ENCODE measurements at regions not wholly inside any gene's neighbourhood (a gene's known extent, or its start where the extent isn't known, plus 50 kb on each side); places are given as distances from the start of the nearest gene placed in this dataset.

DNA sequence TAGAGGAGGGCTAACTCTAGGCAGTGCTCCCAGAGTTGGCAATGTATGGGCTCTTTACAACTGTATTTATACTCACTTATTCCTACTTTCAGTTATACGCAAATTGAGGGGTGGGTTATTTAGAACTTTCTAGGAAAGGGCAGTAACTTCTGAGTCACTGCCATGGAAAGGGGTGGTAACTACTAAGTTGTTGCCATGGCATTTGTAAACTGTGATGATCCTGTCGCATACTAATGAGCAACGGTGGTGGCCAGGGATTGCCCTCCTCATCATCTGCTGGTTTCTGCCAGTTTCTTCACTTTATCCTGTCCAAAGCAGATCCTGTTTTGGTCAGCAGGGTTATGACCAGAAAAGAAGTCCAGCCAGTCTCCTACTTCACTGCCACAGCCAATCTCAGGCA, 95.5 kb upstream of the PTPRT start:
- DNase-seq (ENCODE audit: low spot score) = no peak
- H3K9me3 Mint-ChIP-seq = no peaks in the 10 kb centered on the region
- peak in 1 of 2 donors; percentile 20 for ATAC-seq
- no peak overlapping the region for H3K27ac Mint-ChIP-seq
- H3K4me3 Mint-ChIP-seq = no peak overlapping the region
- H3K36me3 Mint-ChIP-seq = no peaks in the 10 kb centered on the region
- peaks cover 18 to 40% of the 10 kb centered on the region in 2 donors for H3K27me3 Mint-ChIP-seq
- no peaks in the 10 kb centered on the region for H3K4me1 Mint-ChIP-seq (ENCODE audit: low read depth in 2 of 2)

DNA sequence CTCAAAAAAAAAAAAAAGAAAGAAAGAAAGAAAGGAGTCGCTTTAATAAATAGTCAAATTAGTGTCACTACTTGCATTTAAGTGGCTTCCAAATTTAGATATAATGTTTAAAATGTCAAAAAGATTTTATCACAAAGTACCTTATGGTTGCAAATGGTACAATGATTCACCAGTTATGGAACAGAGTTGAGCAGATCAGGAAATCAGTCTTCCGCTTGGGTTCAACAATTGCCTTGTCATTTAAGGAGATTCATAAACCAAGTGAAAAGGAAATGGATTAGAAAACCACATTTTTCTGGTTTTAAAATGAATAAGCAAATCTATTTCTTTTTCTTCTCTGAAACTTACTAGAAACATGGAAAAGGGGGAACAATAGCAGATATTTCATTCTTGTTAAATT, 94.8 kb upstream of the PTPRT start:
- H3K9me3 Mint-ChIP-seq = no peaks in the 10 kb centered on the region
- no peak for ATAC-seq
- no peak overlapping the region for H3K4me3 Mint-ChIP-seq
- H3K4me1 Mint-ChIP-seq (ENCODE audit: low read depth in 2 of 2) = no peaks in the 10 kb centered on the region
- no peak overlapping the region for H3K27ac Mint-ChIP-seq
- peaks cover 16 to 40% of the 10 kb centered on the region in 2 donors for H3K27me3 Mint-ChIP-seq
- no peak for DNase-seq (ENCODE audit: low spot score)
- H3K36me3 Mint-ChIP-seq = no peaks in the 10 kb centered on the region

- Mint-ChIP-seq H3K27me3 (peaks cover 16 to 40% of the 10 kb centered on the region in 2 donors), H3K9me3 (no peaks in the 10 kb centered on the region), H3K4me1 (ENCODE audit: low read depth in 2 of 2) (no peaks in the 10 kb centered on the region), H3K27ac (no peak overlapping the region), H3K36me3 (no peaks in the 10 kb centered on the region), H3K4me3 (no peak overlapping the region)
- no peak for DNase-seq (ENCODE audit: low spot score)
- ATAC-seq = no peak
Measured at GRCh38 chr20:43283126-43283525, 93.4 kb upstream of the PTPRT start.

DNA sequence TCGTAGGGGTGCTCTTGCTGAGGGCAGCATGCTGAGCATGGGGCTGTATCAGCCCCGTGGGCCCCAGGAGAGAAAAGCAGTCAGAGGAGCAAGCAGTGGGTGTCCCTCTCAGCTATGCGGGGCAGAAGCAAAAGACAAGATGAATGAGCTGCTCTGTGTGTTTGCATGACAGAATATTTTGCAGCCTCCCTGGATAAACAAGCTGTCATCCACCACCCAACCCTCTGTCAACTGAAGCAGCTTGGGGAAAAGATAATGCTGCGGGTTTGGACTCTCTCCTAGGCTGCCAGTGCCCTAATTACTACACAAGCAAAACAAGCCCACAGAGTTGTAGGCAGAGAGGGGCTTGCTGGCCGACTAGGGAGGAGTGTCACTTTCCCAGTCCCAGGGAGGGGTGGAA, 82.3 kb upstream of the PTPRT start:
- no peaks in the 10 kb centered on the region for H3K4me1 Mint-ChIP-seq (ENCODE audit: low read depth in 2 of 2)
- peaks cover 11 to 26% of the 10 kb centered on the region in 2 donors for H3K27me3 Mint-ChIP-seq
- no peaks in the 10 kb centered on the region for H3K9me3 Mint-ChIP-seq
- no peaks in the 10 kb centered on the region for H3K36me3 Mint-ChIP-seq
- no peak overlapping the region for H3K4me3 Mint-ChIP-seq
- DNase-seq (ENCODE audit: low spot score) (no peak), ATAC-seq (peak in 1 of 2 donors; percentile 24)
- no peak overlapping the region for H3K27ac Mint-ChIP-seq

DNA sequence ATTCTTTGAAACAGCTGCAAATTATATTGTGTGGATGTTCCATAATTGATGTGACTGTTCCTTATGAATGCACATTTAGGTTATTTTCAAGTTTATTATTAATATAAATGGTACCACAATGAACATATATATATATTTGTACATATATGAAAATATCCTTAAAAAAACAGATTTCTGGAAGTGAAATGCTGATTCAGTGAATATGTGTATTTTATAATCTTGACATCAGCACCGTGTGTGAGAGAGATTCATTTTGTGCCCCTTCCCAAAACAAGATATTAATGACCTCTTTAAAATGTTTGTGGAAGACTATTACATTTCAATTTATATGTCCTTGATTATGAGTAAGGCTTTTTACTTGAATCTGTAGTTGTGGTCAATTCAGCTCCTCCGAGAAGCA, 75.7 kb upstream of the PTPRT start:
- H3K36me3 Mint-ChIP-seq = no peaks in the 10 kb centered on the region
- no peaks in the 10 kb centered on the region for H3K4me1 Mint-ChIP-seq (ENCODE audit: low read depth in 2 of 2)
- H3K27ac Mint-ChIP-seq = no peak overlapping the region
- DNase-seq (ENCODE audit: low spot score) = no peak
- no peak overlapping the region for H3K4me3 Mint-ChIP-seq
- no peak for ATAC-seq
- H3K9me3 Mint-ChIP-seq = no peaks in the 10 kb centered on the region
- H3K27me3 Mint-ChIP-seq = peaks cover 7 to 8% of the 10 kb centered on the region in 2 donors

DNA sequence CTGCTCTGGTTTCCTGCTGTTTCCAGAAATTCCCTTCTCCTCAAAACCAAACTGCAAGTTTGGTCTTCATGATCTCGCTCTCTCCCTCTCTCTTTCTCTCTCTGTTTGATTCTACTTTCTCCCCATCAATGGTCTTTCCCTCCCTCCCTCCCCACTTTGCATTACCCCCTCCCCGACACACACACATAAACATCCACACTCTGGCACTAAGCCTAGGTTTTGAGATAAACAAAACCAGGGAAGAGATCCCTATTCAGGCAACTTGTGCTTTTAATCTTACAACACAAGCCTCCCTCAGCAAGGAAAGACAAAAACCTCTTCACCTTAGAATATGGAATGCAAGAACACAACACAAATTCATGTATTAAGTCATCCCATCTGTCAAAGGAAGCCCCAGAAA, 73.5 kb upstream of the PTPRT start:
- Mint-ChIP-seq H3K4me3 (no peak overlapping the region), H3K27ac (no peak overlapping the region), H3K4me1 (ENCODE audit: low read depth in 2 of 2) (no peaks in the 10 kb centered on the region), H3K27me3 (peaks cover 7 to 8% of the 10 kb centered on the region in 2 donors), H3K9me3 (no peaks in the 10 kb centered on the region), H3K36me3 (no peaks in the 10 kb centered on the region)
- DNase-seq (ENCODE audit: low spot score) (no peak), ATAC-seq (no peak)

GRCh38 chr20:43262341-43262740, 72.6 kb upstream of the PTPRT start:
- ATAC-seq (no peak), DNase-seq (ENCODE audit: low spot score) (no peak)
- Mint-ChIP-seq H3K27me3 (peaks cover 7 to 8% of the 10 kb centered on the region in 2 donors), H3K4me1 (ENCODE audit: low read depth in 2 of 2) (no peaks in the 10 kb centered on the region), H3K9me3 (no peaks in the 10 kb centered on the region), H3K4me3 (no peak overlapping the region), H3K27ac (no peak overlapping the region), H3K36me3 (no peaks in the 10 kb centered on the region)

DNA sequence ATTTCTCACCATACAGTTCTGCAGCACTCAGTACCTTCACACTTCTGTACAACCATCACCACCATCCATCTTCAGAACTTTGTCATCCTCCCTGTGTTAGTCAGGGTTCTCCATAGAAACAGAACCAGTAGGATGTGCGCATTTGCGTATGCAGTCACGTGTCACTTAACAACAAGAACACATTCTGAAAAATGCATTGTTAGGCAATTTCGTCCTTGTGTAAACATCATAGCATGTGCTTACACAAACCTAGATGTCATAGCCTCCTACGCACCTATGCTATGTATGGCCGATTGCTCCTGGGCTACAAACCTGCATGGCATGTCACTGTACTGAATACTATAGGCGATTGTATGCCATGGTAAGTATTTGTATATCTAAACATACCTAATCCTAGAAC, 66.2 kb upstream of the PTPRT start:
- ATAC-seq (no peak), DNase-seq (ENCODE audit: low spot score) (no peak)
- no peaks in the 10 kb centered on the region for H3K36me3 Mint-ChIP-seq
- no peaks in the 10 kb centered on the region for H3K9me3 Mint-ChIP-seq
- no peaks in the 10 kb centered on the region for H3K4me1 Mint-ChIP-seq (ENCODE audit: low read depth in 2 of 2)
- no peak overlapping the region for H3K27ac Mint-ChIP-seq
- H3K4me3 Mint-ChIP-seq = no peak overlapping the region
- H3K27me3 Mint-ChIP-seq = peaks cover 11 to 23% of the 10 kb centered on the region in 2 donors

DNA sequence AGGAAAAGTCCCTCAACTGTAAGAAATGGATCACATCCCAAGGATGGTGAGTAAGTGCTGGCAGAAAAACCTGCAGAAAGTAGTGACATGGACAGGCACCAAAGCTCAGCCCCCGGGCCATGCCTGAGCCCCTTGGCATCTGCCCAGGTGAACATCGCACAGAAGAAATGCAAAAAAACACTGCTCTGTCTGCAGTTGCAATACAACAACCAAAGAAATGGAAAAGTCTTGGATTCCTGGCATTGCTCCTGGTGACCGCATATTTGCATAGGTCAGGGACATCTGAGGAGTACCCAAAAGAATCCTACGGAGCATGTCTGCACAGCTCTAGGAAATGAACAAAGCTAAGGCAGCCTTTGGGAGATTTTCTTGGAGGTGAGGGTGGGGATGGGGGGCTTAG, 63.1 kb upstream of the PTPRT start:
- DNase-seq (ENCODE audit: low spot score) = no peak
- H3K4me3 Mint-ChIP-seq = no peak overlapping the region
- H3K4me1 Mint-ChIP-seq (ENCODE audit: low read depth in 2 of 2) = no peaks in the 10 kb centered on the region
- H3K9me3 Mint-ChIP-seq = no peaks in the 10 kb centered on the region
- no peak for ATAC-seq
- no peak overlapping the region for H3K27ac Mint-ChIP-seq
- H3K27me3 Mint-ChIP-seq = peaks cover 11 to 23% of the 10 kb centered on the region in 2 donors
- no peaks in the 10 kb centered on the region for H3K36me3 Mint-ChIP-seq

- Mint-ChIP-seq H3K36me3 (no peaks in the 10 kb centered on the region), H3K4me3 (no peak overlapping the region), H3K27ac (no peak overlapping the region), H3K27me3 (peaks cover 14 to 23% of the 10 kb centered on the region in 2 donors), H3K9me3 (no peaks in the 10 kb centered on the region), H3K4me1 (ENCODE audit: low read depth in 2 of 2) (no peaks in the 10 kb centered on the region)
- no peak for ATAC-seq
- no peak for DNase-seq (ENCODE audit: low spot score)
Measured at GRCh38 chr20:43248341-43248740, 58.6 kb upstream of the PTPRT start.

DNA sequence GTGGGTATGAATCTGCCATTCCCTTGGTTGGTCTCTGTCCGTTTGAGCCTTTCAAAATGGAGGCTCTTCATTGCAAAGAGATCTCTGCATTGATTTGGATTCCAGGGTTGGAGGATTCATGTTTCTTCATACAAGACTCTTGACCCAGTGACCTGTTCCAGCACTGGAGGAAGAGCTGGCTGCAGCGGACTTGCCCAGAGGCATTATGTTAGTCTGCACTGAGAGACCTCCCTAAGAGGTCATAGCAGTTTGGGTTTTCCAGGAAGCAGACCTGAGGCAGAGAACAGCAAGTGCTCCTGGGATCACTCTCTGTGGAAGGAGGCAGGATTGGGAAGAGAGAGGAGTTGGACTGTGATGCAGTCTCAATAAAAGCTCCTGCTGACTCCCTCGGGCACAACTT, 57.7 kb upstream of the PTPRT start:
- no peaks in the 10 kb centered on the region for H3K4me1 Mint-ChIP-seq (ENCODE audit: low read depth in 2 of 2)
- H3K9me3 Mint-ChIP-seq = no peaks in the 10 kb centered on the region
- H3K36me3 Mint-ChIP-seq = no peaks in the 10 kb centered on the region
- no peak for ATAC-seq
- H3K4me3 Mint-ChIP-seq = no peak overlapping the region
- no peak overlapping the region for H3K27ac Mint-ChIP-seq
- DNase-seq (ENCODE audit: low spot score) = no peak
- H3K27me3 Mint-ChIP-seq = peaks cover 11 to 18% of the 10 kb centered on the region in 2 donors

GRCh38 chr20:43244647-43245046, 54.9 kb upstream of the PTPRT start:
- Mint-ChIP-seq H3K36me3 (no peaks in the 10 kb centered on the region), H3K27me3 (peaks cover 15% of the 10 kb centered on the region in 2 donors), H3K27ac (no peak overlapping the region), H3K4me1 (ENCODE audit: low read depth in 2 of 2) (no peaks in the 10 kb centered on the region), H3K9me3 (no peaks in the 10 kb centered on the region), H3K4me3 (no peak overlapping the region)
- ATAC-seq = no peak
- DNase-seq (ENCODE audit: low spot score) = no peak

- H3K27me3 Mint-ChIP-seq = peaks cover 15% of the 10 kb centered on the region in 2 donors
- no peak overlapping the region for H3K4me3 Mint-ChIP-seq
- DNase-seq (ENCODE audit: low spot score) = no peak
- H3K9me3 Mint-ChIP-seq = no peaks in the 10 kb centered on the region
- no peaks in the 10 kb centered on the region for H3K36me3 Mint-ChIP-seq
- H3K27ac Mint-ChIP-seq = no peak overlapping the region
- H3K4me1 Mint-ChIP-seq (ENCODE audit: low read depth in 2 of 2) = no peaks in the 10 kb centered on the region
- ATAC-seq = no peak
Measured at GRCh38 chr20:43243672-43244269, 54.1 kb upstream of the PTPRT start.

DNA sequence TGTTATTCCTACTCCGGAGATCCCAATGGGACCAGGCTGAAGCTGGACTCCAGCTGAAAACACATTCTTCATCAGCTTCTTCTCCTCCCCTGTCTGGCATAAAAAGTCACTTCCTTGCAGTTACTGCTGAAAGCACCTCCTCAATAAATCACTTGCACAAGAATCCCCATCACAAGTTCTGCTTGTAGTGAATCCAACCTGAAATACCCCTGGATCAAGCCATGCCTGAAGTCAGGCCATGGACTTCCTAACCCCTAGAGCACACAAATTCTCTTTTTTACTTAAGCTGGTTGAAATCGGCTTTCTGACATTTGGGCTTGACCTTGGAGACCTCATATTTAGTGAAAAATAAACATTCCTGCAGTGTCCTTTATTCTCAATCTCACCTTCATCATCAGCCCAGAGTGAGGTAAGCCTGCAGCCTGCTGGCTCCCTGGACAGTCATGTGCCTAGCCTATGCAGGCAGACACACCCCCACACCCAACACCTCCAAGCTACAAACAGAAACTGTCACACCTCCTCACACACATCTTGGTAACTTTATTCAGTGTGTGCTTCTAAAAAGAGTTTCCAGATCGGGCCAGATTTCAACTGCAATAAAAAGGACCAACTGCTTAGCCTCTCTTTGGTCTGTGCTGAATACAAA, 51.5 kb upstream of the PTPRT start:
- Mint-ChIP-seq H3K36me3 (no peaks in the 10 kb centered on the region), H3K27me3 (peaks cover 5 to 8% of the 10 kb centered on the region in 2 donors), H3K9me3 (no peaks in the 10 kb centered on the region), H3K27ac (no peak overlapping the region), H3K4me1 (ENCODE audit: low read depth in 2 of 2) (no peaks in the 10 kb centered on the region), H3K4me3 (no peak overlapping the region)
- no peak for DNase-seq (ENCODE audit: low spot score)
- ATAC-seq = no peak

Data from natural killer cell treated with Interleukin-12 subunit alpha and Interleukin-12 subunit beta and Interleukin-15 and Interleukin-18, amount 100 ng/mL, for 72 hours (primary cell).